Thoracic aorta (tissue), 2 donors: ENCODE measurements at regions not wholly inside any gene's neighbourhood (a gene's known extent, or its start where the extent isn't known, plus 50 kb on each side); places are given as distances from the start of the nearest gene placed in this dataset.

Experiments
- ATAC-seq: fragments of 150-250 bp; one replicate; pipeline ENCODE4 v1.8.0; 2017; ENCODE audit warnings: low read depth; ENCODE audit not compliant: insufficient number of reproducible peaks, low FRiP score
- DNase-seq: peaks from one replicate; pipeline ENCODE4 v3.0.0-alpha.2; 2020; ENCODE audit warnings: low spot score
- H3K27ac ChIP-seq, 2 donors: fragments of 200-600 bp; sonication (generic); 1 replicate in 1 of 2; 2 replicates in 1 of 2; pipeline ENCODE4 v1.5.1; 2016; ENCODE audit warnings: mild to moderate bottlenecking in 2 of 2, moderate library complexity in 2 of 2
- H3K27me3 ChIP-seq: fragments of 200-600 bp; sonication (generic); replicated peaks from 2 replicates; pipeline ENCODE4 v1.6.0; 2016; ENCODE audit warnings: mild to moderate bottlenecking; ENCODE audit not compliant: insufficient read depth
- H3K36me3 ChIP-seq: fragments of 200-600 bp; sonication (generic); one replicate; pipeline ENCODE4 v1.5.1; 2016
- H3K4me1 ChIP-seq, 2 donors: fragments of 200-600 bp; sonication (generic); 1 replicate in 1 of 2; 2 replicates in 1 of 2; pipeline versions ENCODE4 v1.5.1 to v1.6.0; 2016; ENCODE audit warnings: low read depth in 2 of 2, mild to moderate bottlenecking in 1 of 2; ENCODE audit not compliant: control insufficient read depth in 1 of 2
- H3K4me3 ChIP-seq: fragments of 200-600 bp; sonication (generic); 2 replicates; pipeline ENCODE4 v1.5.1; 2016; ENCODE audit warnings: mild to moderate bottlenecking
- H3K9me3 ChIP-seq: fragments of 200-600 bp; sonication (generic); 2 replicates; pipeline ENCODE4 v1.5.1; 2016
- TF ChIP-seq, protein P1 (sequence below): fragments of 200-600 bp; sonication (generic); IDR thresholded peaks from one replicate; pipeline ENCODE4 v1.5.1; 2019; ENCODE audit warnings: antibody characterized with exemption

DNA sequence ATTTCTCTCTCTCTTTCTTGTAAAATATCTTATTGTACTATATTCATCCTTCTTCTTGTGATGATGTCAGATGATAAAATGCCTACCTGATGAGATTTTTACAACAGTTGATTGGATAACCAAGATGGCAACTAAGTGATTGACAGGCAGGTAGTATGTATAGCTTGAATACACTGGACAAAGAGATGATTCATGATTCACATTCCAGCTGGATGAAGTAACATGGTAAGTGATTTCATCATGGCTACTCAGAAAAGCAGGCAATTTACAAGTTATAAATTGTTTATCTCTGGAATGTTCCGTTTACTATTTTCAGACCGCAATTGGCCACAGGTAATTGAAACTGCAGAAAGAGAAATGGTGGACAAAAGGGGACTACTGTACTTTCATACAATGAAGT lies 1471.7 kb upstream of the C9orf72 start:
- H3K9me3 ChIP-seq = no peaks in the 10 kb centered on the region
- no peak overlapping the region for H3K27ac ChIP-seq
- H3K27me3 ChIP-seq = no peaks in the 10 kb centered on the region
- TF ChIP-seq, protein P1, sequence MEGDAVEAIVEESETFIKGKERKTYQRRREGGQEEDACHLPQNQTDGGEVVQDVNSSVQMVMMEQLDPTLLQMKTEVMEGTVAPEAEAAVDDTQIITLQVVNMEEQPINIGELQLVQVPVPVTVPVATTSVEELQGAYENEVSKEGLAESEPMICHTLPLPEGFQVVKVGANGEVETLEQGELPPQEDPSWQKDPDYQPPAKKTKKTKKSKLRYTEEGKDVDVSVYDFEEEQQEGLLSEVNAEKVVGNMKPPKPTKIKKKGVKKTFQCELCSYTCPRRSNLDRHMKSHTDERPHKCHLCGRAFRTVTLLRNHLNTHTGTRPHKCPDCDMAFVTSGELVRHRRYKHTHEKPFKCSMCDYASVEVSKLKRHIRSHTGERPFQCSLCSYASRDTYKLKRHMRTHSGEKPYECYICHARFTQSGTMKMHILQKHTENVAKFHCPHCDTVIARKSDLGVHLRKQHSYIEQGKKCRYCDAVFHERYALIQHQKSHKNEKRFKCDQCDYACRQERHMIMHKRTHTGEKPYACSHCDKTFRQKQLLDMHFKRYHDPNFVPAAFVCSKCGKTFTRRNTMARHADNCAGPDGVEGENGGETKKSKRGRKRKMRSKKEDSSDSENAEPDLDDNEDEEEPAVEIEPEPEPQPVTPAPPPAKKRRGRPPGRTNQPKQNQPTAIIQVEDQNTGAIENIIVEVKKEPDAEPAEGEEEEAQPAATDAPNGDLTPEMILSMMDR = no peak
- no peak overlapping the region for H3K4me3 ChIP-seq
- ATAC-seq = no peak
- no peak for DNase-seq
- H3K36me3 ChIP-seq = no peaks in the 10 kb centered on the region
- H3K4me1 ChIP-seq = no peaks in the 10 kb centered on the region

DNA sequence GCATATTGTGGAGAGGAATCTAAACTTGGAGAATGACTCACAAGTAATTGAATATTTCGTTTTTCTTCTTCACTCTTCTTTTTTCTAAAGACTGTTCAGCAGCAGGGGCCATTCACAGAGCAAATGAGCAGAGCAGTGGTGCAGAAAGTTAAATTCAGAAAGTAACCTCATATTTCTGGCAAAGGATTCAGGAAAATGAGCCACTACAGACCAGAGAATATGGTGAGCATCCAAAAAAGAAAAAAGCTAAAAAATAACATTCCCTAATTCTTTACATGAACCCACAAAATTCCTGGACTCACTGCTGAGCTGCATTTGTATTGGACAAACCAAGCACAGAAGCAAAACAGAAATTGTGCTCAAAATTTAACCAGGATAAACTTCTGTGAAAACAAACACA lies 1486.8 kb upstream of the C9orf72 start:
- DNase-seq (no peak), ATAC-seq (no peak)
- TF ChIP-seq, protein P1 = no peak
- H3K27ac ChIP-seq = no peak overlapping the region
- H3K27me3 ChIP-seq = no peaks in the 10 kb centered on the region
- H3K9me3 ChIP-seq = no peaks in the 10 kb centered on the region
- H3K4me3 ChIP-seq = no peak overlapping the region
- H3K4me1 ChIP-seq = no peaks in the 10 kb centered on the region
- no peaks in the 10 kb centered on the region for H3K36me3 ChIP-seq

DNA sequence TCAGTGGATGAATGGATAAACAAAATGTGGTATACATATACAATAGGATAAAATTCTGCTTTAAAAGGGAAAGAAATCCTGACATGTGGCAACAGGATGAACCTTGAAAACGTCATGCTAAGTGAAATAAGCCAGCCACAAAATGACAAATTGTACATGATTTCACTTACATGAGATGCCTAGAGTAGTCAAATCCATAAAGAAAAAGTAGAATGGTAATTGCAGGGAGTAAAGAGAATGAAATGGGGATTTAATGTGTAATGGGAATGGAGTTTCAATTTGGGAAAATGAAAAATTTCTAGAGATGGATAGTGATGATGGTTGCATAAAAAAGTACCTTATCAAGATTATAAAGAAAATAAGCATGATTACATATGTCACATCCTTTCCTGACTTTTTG lies 1489.2 kb upstream of the C9orf72 start:
- TF ChIP-seq, protein P1 = no peak
- H3K27ac ChIP-seq = no peak overlapping the region
- H3K4me1 ChIP-seq = no peaks in the 10 kb centered on the region
- DNase-seq (no peak), ATAC-seq (no peak)
- H3K9me3 ChIP-seq = no peaks in the 10 kb centered on the region
- H3K36me3 ChIP-seq = no peaks in the 10 kb centered on the region
- H3K27me3 ChIP-seq = no peaks in the 10 kb centered on the region
- H3K4me3 ChIP-seq = no peak overlapping the region

DNA sequence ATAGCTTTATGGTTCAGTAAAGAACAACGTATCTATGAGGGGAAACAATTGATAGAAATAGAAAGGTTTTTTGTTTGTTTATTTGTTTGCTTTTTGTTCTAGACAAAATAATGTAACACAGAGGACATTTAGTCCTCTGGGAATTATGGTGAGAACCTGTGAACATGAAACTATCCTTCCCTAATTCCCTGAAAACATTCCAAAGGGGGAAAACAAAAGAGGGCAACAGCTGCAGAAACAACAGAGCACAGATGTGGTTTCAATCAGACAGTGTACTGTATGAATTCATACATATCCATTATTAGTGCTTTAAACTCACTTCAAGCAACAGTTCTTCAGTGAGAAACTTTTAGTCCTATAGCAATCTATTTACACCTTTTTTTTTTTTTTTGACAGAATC lies 1489.8 kb upstream of the C9orf72 start:
- Histone ChIP-seq H3K4me1 (no peaks in the 10 kb centered on the region), H3K9me3 (no peaks in the 10 kb centered on the region), H3K27me3 (no peaks in the 10 kb centered on the region), H3K4me3 (no peak overlapping the region), H3K27ac (no peak overlapping the region), H3K36me3 (no peaks in the 10 kb centered on the region)
- TF ChIP-seq, protein P1 = no peak
- no peak for ATAC-seq
- DNase-seq = no peak

DNA sequence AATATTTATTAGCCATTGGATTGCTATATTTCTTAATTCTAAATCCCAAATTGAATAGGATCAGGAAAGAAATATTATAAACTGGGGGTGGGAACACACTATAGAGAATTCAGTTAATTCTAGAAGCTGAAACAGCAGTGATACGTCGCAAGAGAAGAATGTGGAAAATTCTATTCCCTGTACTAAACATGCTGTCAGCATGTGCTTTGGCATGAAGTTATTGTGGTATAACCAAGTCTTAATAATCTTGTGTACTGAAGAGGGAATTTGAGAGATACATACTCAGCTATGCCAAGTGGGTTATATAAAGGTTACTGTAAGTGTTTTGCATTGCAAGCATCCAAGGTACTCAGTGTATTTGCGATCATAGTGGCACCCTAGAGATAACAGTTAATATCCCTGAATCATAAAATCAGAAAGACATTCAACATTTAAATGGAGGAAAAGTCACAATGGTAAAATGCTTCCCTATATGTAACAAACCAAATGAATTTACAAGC lies 1492.9 kb upstream of the C9orf72 start:
- no peak for ATAC-seq
- no peaks in the 10 kb centered on the region for H3K9me3 ChIP-seq
- no peak for DNase-seq
- TF ChIP-seq, protein P1 = no peak
- no peaks in the 10 kb centered on the region for H3K4me1 ChIP-seq
- no peaks in the 10 kb centered on the region for H3K36me3 ChIP-seq
- no peak overlapping the region for H3K4me3 ChIP-seq
- H3K27ac ChIP-seq = no peak overlapping the region
- no peaks in the 10 kb centered on the region for H3K27me3 ChIP-seq
